NT2/D1 (cell line): ENCODE measurements at regions not wholly inside any gene's neighbourhood (a gene's known extent, or its start where the extent isn't known, plus 50 kb on each side); places are given as distances from the start of the nearest gene placed in this dataset.

ENCODE experiments used
- SUZ12 ChIP-seq: IDR thresholded peaks from 2 replicates; pipeline ENCODE4 v1.6.1; 2011; ENCODE audit not compliant: insufficient read length, insufficient read depth; ENCODE audit errors: extremely low read depth
- YY1 ChIP-seq: IDR thresholded peaks from 2 replicates; pipeline ENCODE4 v1.6.1; 2011; ENCODE audit not compliant: insufficient read length, insufficient read depth
- ZNF274 ChIP-seq: IDR thresholded peaks from 2 replicates; pipeline ENCODE4 v1.6.1; 2011; ENCODE audit warnings: mild to moderate bottlenecking, low read depth, low read length

DNA sequence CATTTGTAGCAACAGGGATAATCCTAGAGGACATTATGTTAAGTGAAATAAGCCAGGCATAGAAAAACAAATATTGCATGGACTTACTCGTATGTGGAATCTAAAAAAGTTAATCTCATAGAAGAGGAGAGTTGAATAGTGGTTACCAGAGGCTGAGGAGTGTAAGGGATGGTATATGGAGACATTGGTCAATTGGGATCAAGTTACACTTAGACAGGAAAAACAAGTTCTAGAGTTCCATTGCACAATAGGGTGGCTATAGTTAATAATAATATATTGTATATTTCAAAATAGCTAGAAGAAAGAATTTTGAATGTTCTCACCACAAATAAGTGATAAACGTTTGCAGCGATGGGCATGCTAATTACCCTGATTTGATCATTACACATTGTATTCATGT is 354.6 kb downstream of the SEC16B start:
- no peak for TF ChIP-seq SUZ12
- no peak for TF ChIP-seq YY1
- TF ChIP-seq ZNF274, result no peak
